ENCODE measurements at regions not wholly inside any gene's neighbourhood (a gene's known extent, or its start where the extent isn't known, plus 50 kb on each side); places are given as distances from the start of the nearest gene placed in this dataset.

GRCh38 chr3:161156936-161157335 is 51.8 kb upstream of the B3GALNT1 start:
- intact Hi-C loops (cut with DNase I), result no loop called here
- Histone ChIP-seq H3K36me3 (no peaks in the 10 kb centered on the region), H3K27me3 (no peaks in the 10 kb centered on the region), H3K27ac (no peak overlapping the region), H3K4me3 (no peak overlapping the region), H3K4me1 (no peaks in the 10 kb centered on the region), H3K9me3 (no peaks in the 10 kb centered on the region)
- no peak for TF ChIP-seq CTCF (IDR thresholded peaks at IDR 0.05)
- DNase-seq (ENCODE audit: low spot score in 2 of 2), result no peak

DNA sequence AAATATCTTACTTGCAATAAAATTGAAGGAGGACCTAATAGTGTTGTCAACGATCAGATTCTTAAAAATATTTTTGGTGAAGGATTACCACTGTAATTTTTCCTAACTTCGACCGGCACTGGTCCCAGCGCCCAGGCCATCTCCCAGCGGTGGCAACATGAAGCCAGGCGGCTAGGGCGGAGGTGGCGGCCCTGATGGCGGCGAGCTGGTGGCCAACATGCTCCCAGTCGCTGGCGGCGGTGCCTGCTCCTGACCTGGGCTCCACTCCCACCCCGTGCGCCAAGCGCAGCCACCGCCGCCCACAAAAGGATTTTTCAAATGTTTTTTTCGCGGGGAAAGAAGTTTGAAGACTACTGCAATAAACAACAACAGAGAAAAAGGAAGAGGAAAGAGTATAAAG is 56.5 kb upstream of the B3GALNT1 start:
- no peak for TF ChIP-seq CTCF (IDR thresholded peaks at IDR 0.05)
- intact Hi-C loops (cut with DNase I), result no loop called here
- H3K36me3 ChIP-seq, result no peaks in the 10 kb centered on the region

DNA sequence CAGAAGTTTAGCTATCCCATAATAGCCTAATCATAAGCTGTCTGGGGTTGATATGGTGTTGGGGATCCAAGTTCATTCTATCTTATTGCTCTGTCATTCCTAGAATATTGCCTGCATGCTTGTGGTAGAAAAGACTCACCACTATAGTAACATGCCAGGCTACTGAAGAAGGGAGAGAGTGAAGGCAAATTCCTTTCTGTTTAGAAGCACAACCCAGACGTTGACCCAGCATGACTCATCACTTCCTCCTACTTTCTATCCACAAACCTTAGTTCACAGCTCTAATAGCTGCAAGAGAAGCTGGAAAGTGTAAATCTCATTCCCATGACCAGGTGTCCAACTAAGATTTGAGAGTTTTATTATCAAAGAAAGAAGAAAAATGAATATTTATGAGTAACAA is 57.8 kb upstream of the NMD3 start:
- DNase-seq (ENCODE audit: low spot score in 2 of 2), result no peak
- H3K27me3 ChIP-seq, result no peaks in the 10 kb centered on the region
- H3K4me3 ChIP-seq, result no peak overlapping the region
- intact Hi-C loops (cut with DNase I), result no loop called here
- peaks cover 0 to 9% of the 10 kb centered on the region in 2 donors for H3K9me3 ChIP-seq
- H3K27ac ChIP-seq, result no peak overlapping the region
- no peaks in the 10 kb centered on the region for H3K36me3 ChIP-seq
- no peaks in the 10 kb centered on the region for H3K4me1 ChIP-seq
- TF ChIP-seq CTCF (IDR thresholded peaks at IDR 0.05), result no peak

More for the DNA sequence above, 56.5 kb upstream of the B3GALNT1 start:
- Histone ChIP-seq H3K4me3 (no peak overlapping the region), H3K9me3 (peaks cover 0 to 9% of the 10 kb centered on the region in 2 donors), H3K4me1 (no peaks in the 10 kb centered on the region), H3K27me3 (no peaks in the 10 kb centered on the region), H3K27ac (no peak overlapping the region)
- no peak for DNase-seq (ENCODE audit: low spot score in 2 of 2)

DNA sequence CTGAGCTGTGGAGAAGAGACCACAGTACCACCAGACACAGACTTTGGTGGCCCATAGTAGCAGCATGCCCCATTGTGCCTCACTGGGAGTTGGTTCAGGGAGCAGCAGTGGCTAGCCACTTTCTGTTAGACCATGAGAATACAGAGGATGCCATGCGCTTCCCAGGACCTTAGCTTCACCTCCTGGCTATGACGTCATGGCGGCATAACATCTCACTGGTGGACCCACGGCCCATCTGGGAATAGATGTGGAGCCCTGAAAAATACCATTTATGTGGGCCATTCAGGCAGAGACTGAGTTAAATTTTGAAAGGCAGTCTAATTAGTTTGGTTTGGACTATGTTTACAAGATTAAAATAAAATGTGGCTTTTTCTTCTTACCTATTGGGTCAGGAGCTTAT is 55.1 kb upstream of the NMD3 start:
- TF ChIP-seq CTCF (IDR thresholded peaks at IDR 0.05), result no peak
- Histone ChIP-seq H3K27ac (no peak overlapping the region), H3K27me3 (no peaks in the 10 kb centered on the region), H3K4me1 (no peaks in the 10 kb centered on the region), H3K9me3 (peaks cover 0 to 9% of the 10 kb centered on the region in 2 donors), H3K36me3 (no peaks in the 10 kb centered on the region), H3K4me3 (no peak overlapping the region)
- intact Hi-C loops (cut with DNase I), result no loop called here
- DNase-seq (ENCODE audit: low spot score in 2 of 2), result no peak

DNA sequence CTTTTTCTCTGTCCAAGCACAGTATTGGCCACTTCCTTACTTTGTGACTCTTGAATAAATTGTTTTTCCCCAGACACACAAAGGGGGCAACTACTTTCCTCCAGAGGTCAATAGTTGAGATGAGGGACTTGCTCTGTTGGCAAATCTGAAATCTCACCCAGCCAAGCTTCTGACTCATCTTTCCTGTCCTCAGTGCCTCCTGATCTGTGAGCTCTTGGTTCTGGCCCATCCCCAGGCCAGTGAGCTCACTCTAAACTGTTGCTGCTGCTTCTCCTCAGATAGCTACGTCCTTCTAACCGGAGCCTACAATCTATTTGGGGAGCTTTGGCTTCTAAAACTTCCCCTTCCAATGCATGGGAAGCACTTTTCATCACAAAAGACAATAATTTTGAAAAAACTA is 50.0 kb upstream of the NMD3 start:
- Histone ChIP-seq H3K4me1 (no peaks in the 10 kb centered on the region), H3K36me3 (no peaks in the 10 kb centered on the region), H3K9me3 (no peaks in the 10 kb centered on the region), H3K27ac (peak overlapping the region in 1 of 2 donors; percentile 10), H3K27me3 (no peaks in the 10 kb centered on the region), H3K4me3 (no peak overlapping the region)
- no peak for TF ChIP-seq CTCF (IDR thresholded peaks at IDR 0.05)
- DNase-seq (ENCODE audit: low spot score in 2 of 2), result peak; percentile 26 to 80
- intact Hi-C loops (cut with DNase I), result no loop called here
